Neural cell (in vitro differentiated cells): ENCODE measurements at regions not wholly inside any gene's neighbourhood (a gene's known extent, or its start where the extent isn't known, plus 50 kb on each side); places are given as distances from the start of the nearest gene placed in this dataset.

ENCODE experiments used
- CTCF ChIP-seq: fragments of 450-650 bp; IDR thresholded peaks from 2 replicates; pipeline ENCODE4 v1.5.1; 2014; ENCODE audit warnings: antibody characterized with exemption, mild to moderate bottlenecking, moderate library complexity; ENCODE audit not compliant: poor library complexity, severe bottlenecking
- EZH2 ChIP-seq: fragments of 200-600, 300-800 bp; shearing (Covaris generic), sonication (generic); IDR thresholded peaks from 2 replicates; pipeline ENCODE4 v1.6.1; 2014; ENCODE audit warnings: antibody characterized with exemption, low read length, borderline replicate concordance, mild to moderate bottlenecking; ENCODE audit not compliant: insufficient read depth, poor library complexity, severe bottlenecking
- MXI1 ChIP-seq: fragments of 450-650 bp; conservative IDR thresholded peaks from 2 replicates; pipeline ENCODE4 v1.6.1; 2014; ENCODE audit warnings: antibody characterized with exemption, mild to moderate bottlenecking; ENCODE audit not compliant: poor library complexity, severe bottlenecking
- POLR2AphosphoS5 ChIP-seq: IDR thresholded peaks from 2 replicates; pipeline ENCODE4 v1.6.1; 2012
- RAD21 ChIP-seq: fragments of 450-650 bp; conservative IDR thresholded peaks from 2 replicates; pipeline ENCODE4 v1.6.1; 2014; ENCODE audit warnings: antibody characterized with exemption, mild to moderate bottlenecking, moderate library complexity
- REST ChIP-seq: IDR thresholded peaks from 2 replicates; pipeline ENCODE4 v1.6.1; 2012; ENCODE audit warnings: borderline replicate concordance
- TAF1 ChIP-seq: IDR thresholded peaks from 2 replicates; pipeline ENCODE4 v1.6.1; 2012; ENCODE audit warnings: low read depth

GRCh38 chr16:17998996-17999395 is 337.5 kb downstream of the NPIPA8 start:
- TF ChIP-seq CTCF (no peak), POLR2AphosphoS5 (no peak), EZH2 (no peak), REST (no peak), RAD21 (no peak), TAF1 (no peak), MXI1 (no peak)
